ENCODE measurements at regions not wholly inside any gene's neighbourhood (a gene's known extent, or its start where the extent isn't known, plus 50 kb on each side); places are given as distances from the start of the nearest gene placed in this dataset.
"Not testable (repeated sequence)": the region's sequence is repeated elsewhere in the genome, so short reads cannot be mapped to it uniquely, and the experiment has no call there.

DNA sequence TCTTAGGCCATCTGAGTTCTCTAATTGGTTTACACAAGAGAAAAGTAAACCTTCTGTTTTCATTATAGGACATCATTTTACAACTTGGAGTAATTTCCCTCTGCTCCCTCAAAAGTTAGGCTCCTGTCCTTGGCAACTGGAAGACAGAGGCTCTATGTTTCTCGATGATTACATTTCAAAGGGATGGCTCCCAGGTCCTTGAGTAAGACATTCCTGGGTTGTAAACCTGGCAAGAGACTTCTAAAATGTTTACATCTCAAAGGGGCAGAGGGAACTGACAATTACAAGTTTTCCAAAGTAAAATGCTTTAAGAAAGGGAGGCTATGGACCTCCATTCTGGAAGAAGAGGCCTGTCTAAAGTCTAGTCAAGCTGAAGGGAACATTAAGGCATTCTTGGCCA is 268.3 kb upstream of the REG3G start:
- Histone ChIP-seq H3K27me3 (ENCODE audit: control insufficient read depth, insufficient read depth, low read length, poor library complexity, severe bottlenecking) (no peaks in the 10 kb centered on the region), H3K9me3 (ENCODE audit: control insufficient read depth, low read length) (peaks cover 26% of the 10 kb centered on the region), H3K4me3 (ENCODE audit: low read length) (no peak overlapping the region), H3K9ac (ENCODE audit: extremely low read depth, low read length, poor library complexity, severe bottlenecking) (no peak overlapping the region), H3K36me3 (ENCODE audit: control insufficient read depth, insufficient read depth, low read length) (no peaks in the 10 kb centered on the region), H3K4me1 (ENCODE audit: control insufficient read depth, insufficient read depth, low read length) (no peaks in the 10 kb centered on the region), H3K27ac (ENCODE audit: low read depth, low read length) (no peak overlapping the region)
- Mint-ChIP-seq H3K27ac (no peak overlapping the region), H3K36me3 (ENCODE audit: low read depth) (peaks cover 29% of the 10 kb centered on the region), H3K27me3 (ENCODE audit: insufficient read depth) (no peaks in the 10 kb centered on the region), H3K4me3 (no peak overlapping the region), H3K9me3 (peaks cover 44% of the 10 kb centered on the region), H3K4me1 (peaks cover 27% of the 10 kb centered on the region)
- 50 to 73% methylated on average over 1 of the region's 1 CpG for WGBS, 2 experiments (ENCODE audit: insufficient coverage in 1 of 2, insufficient read length in 1 of 2)
- TF ChIP-seq, protein P1, sequence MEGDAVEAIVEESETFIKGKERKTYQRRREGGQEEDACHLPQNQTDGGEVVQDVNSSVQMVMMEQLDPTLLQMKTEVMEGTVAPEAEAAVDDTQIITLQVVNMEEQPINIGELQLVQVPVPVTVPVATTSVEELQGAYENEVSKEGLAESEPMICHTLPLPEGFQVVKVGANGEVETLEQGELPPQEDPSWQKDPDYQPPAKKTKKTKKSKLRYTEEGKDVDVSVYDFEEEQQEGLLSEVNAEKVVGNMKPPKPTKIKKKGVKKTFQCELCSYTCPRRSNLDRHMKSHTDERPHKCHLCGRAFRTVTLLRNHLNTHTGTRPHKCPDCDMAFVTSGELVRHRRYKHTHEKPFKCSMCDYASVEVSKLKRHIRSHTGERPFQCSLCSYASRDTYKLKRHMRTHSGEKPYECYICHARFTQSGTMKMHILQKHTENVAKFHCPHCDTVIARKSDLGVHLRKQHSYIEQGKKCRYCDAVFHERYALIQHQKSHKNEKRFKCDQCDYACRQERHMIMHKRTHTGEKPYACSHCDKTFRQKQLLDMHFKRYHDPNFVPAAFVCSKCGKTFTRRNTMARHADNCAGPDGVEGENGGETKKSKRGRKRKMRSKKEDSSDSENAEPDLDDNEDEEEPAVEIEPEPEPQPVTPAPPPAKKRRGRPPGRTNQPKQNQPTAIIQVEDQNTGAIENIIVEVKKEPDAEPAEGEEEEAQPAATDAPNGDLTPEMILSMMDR (conservative IDR thresholded peaks at IDR 0.05): no peak
- DNase-seq: no peak

DNA sequence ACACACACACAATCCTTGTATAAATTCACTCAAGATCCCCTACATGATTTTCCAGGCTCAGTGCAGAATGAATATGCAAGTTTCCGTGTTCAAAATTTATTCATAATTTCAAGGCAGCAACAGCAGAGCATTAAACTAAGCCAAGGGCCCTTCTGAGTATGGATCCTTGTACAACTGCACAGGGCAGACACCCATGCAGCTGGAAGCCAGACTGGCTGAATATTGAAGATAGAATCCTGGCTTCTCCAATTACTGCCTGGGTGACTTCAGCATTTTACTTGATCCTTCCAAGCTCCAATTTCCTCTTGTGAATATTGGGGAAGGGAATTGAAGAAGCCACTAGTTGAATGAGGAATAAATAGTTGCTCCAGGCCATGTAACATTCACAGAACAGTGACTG is 267.9 kb upstream of the REG3G start:
- no peak overlapping the region for H3K9ac ChIP-seq (ENCODE audit: extremely low read depth, low read length, poor library complexity, severe bottlenecking)
- 100% methylated on average over 1 of the region's 1 CpG for WGBS, 2 experiments (ENCODE audit: insufficient coverage in 1 of 2, insufficient read length in 1 of 2)
- Mint-ChIP-seq H3K36me3 (ENCODE audit: low read depth) (peaks cover 32% of the 10 kb centered on the region), H3K4me1 (peaks cover 27% of the 10 kb centered on the region), H3K27ac (no peak overlapping the region), H3K4me3 (no peak overlapping the region), H3K9me3 (peaks cover 48% of the 10 kb centered on the region), H3K27me3 (ENCODE audit: insufficient read depth) (no peaks in the 10 kb centered on the region)
- no peaks in the 10 kb centered on the region for H3K4me1 ChIP-seq (ENCODE audit: control insufficient read depth, insufficient read depth, low read length)
- H3K9me3 ChIP-seq (ENCODE audit: control insufficient read depth, low read length): peaks cover 30% of the 10 kb centered on the region
- no peaks in the 10 kb centered on the region for H3K27me3 ChIP-seq (ENCODE audit: control insufficient read depth, insufficient read depth, low read length, poor library complexity, severe bottlenecking)
- TF ChIP-seq, protein P1 (conservative IDR thresholded peaks at IDR 0.05): no peak
- H3K27ac ChIP-seq (ENCODE audit: low read depth, low read length): no peak overlapping the region
- no peak overlapping the region for H3K4me3 ChIP-seq (ENCODE audit: low read length)
- no peak for DNase-seq
- H3K36me3 ChIP-seq (ENCODE audit: control insufficient read depth, insufficient read depth, low read length): no peaks in the 10 kb centered on the region

DNA sequence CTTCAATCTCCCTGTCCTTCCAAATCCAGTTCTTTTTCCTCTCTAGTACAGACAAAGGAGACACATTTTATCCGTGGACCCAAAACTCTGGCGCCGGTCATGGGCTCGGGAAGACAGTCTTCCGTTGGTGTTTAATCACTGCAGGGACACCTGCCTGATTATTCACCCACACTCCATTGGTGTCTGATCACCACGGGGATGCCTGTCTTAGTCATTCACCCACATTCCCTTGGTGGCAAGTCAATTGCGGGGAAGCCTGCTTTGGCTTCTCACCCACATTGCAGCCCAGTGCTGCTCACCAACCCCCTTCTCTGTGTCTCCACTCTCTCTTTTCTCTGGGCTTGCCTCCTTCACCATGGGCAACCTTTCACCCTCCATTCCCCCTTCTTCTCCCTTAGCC is 266.7 kb upstream of the REG3G start:
- DNase-seq; H3K9ac ChIP-seq (ENCODE audit: extremely low read depth, low read length, poor library complexity, severe bottlenecking); H3K36me3 ChIP-seq (ENCODE audit: control insufficient read depth, insufficient read depth, low read length); H3K27me3 Mint-ChIP-seq (ENCODE audit: insufficient read depth); H3K4me3 ChIP-seq (ENCODE audit: low read length); H3K27ac Mint-ChIP-seq; H3K4me3 Mint-ChIP-seq; H3K4me1 ChIP-seq (ENCODE audit: control insufficient read depth, insufficient read depth, low read length); H3K27me3 ChIP-seq (ENCODE audit: control insufficient read depth, insufficient read depth, low read length, poor library complexity, severe bottlenecking); H3K27ac ChIP-seq (ENCODE audit: low read depth, low read length): not testable (repeated sequence)
- WGBS, 2 experiments (ENCODE audit: insufficient coverage in 1 of 2, insufficient read length in 1 of 2): 90 to 96% methylated on average over 5 to 7 of the region's 7 CpGs
- peaks cover 40% of the 10 kb centered on the region for H3K9me3 ChIP-seq (ENCODE audit: control insufficient read depth, low read length)
- H3K9me3 Mint-ChIP-seq: peaks cover 59% of the 10 kb centered on the region
- peaks cover 34% of the 10 kb centered on the region for H3K36me3 Mint-ChIP-seq (ENCODE audit: low read depth)
- peaks cover 27% of the 10 kb centered on the region for H3K4me1 Mint-ChIP-seq

DNA sequence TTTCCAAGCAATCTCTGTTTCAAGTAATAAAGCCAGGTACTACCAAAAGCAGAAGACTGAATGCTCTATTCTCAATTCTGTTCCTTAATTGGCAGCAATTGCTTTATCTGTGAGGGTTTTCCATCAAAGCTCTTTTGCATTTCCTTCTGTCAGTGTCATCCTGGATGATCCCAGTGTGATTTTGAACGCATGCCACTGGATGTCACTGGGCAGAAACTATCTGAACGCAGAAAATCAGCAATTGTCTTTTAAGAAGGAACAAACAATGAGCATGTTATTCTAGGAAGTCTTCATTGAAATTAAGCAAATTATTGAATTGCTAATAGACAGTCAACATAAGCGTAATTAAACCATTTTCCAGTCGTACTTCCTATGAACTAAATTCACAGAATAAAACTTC is 259.0 kb upstream of the REG3G start:
- Histone ChIP-seq H3K4me1 (ENCODE audit: control insufficient read depth, insufficient read depth, low read length) (no peaks in the 10 kb centered on the region), H3K27me3 (ENCODE audit: control insufficient read depth, insufficient read depth, low read length, poor library complexity, severe bottlenecking) (no peaks in the 10 kb centered on the region), H3K9ac (ENCODE audit: extremely low read depth, low read length, poor library complexity, severe bottlenecking) (no peak overlapping the region), H3K27ac (ENCODE audit: low read depth, low read length) (no peak overlapping the region), H3K36me3 (ENCODE audit: control insufficient read depth, insufficient read depth, low read length) (no peaks in the 10 kb centered on the region), H3K9me3 (ENCODE audit: control insufficient read depth, low read length) (peaks cover 26% of the 10 kb centered on the region), H3K4me3 (ENCODE audit: low read length) (no peak overlapping the region)
- Mint-ChIP-seq H3K36me3 (ENCODE audit: low read depth) (peaks cover 14% of the 10 kb centered on the region), H3K4me3 (no peak overlapping the region), H3K27ac (no peak overlapping the region), H3K27me3 (ENCODE audit: insufficient read depth) (no peaks in the 10 kb centered on the region), H3K4me1 (peaks cover 17% of the 10 kb centered on the region), H3K9me3 (peaks cover 29% of the 10 kb centered on the region)
- DNase-seq: no peak
- TF ChIP-seq, protein P1 (conservative IDR thresholded peaks at IDR 0.05): no peak
- WGBS, 2 experiments (ENCODE audit: insufficient coverage in 1 of 2, insufficient read length in 1 of 2): 96 to 100% methylated on average over 2 to 4 of the region's 4 CpGs
